Activated CD8-positive, alpha-beta memory T cell treated with anti-CD3 and anti-CD28 coated beads, Interleukin-2, amount 10 ng/mL, durations not matched to agents 7 days and 5 days (primary cell): ENCODE measurements at regions not wholly inside any gene's neighbourhood (a gene's known extent, or its start where the extent isn't known, plus 50 kb on each side); places are given as distances from the start of the nearest gene placed in this dataset.

Experiments used
- ATAC-seq: fragments of 150-1000 bp; cut with Tn5 transposase; one replicate; pipeline ENCODE4 v1.10.0; 2021; ENCODE audit warnings: moderate library complexity
- CTCF ChIA-PET: fragments of 350-600 bp; sonication (Branson Sonifier 250); formaldehyde crosslinking; loops from one replicate; lab custom pipeline; 2021; ENCODE audit warnings: antibody characterized with exemption; lab: Charles Lee
- DNase-seq: peaks from one replicate; pipeline ENCODE4 v3.0.0-alpha.2; 2020
- H3K27ac Mint-ChIP-seq: one replicate; pipeline ENCODE4 v1.8.0; 2021; ENCODE audit warnings: mild to moderate bottlenecking, mixed read lengths
- H3K27me3 Mint-ChIP-seq: one replicate; pipeline ENCODE4 v1.8.0; 2021; ENCODE audit warnings: mixed read lengths
- H3K36me3 Mint-ChIP-seq: one replicate; pipeline ENCODE4 v1.8.0; 2021; ENCODE audit warnings: mild to moderate bottlenecking, mixed read lengths
- H3K4me1 Mint-ChIP-seq: one replicate; pipeline ENCODE4 v1.8.0; 2021; ENCODE audit warnings: mixed read lengths
- H3K4me3 Mint-ChIP-seq: one replicate; pipeline ENCODE4 v1.8.0; 2021; ENCODE audit warnings: mild to moderate bottlenecking, moderate library complexity, mixed read lengths
- H3K9me3 Mint-ChIP-seq: one replicate; pipeline ENCODE4 v1.8.0; 2022; ENCODE audit warnings: low read depth, mixed read lengths

DNA sequence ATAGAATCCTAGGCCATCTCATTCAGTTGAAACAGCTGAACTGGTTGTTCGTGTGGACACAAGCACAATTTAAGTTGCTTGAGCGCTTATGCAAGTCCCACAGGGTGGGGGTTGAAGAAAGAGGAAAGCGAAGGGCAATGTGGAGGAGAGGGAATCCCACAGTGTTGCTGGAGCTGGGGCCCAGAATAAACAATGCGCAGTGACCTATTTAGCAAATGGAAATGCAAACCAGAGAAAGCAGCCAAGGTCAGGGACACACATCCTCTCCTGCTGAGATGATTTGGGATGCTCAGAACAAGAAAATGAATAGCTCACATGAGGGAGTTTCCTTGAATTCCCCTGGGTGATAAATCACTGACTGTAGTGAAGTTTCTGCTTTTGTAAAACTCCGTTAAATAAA lies 838.3 kb downstream of the TLE4 start:
- CTCF ChIA-PET = no interaction called here
- DNase-seq (no peak), ATAC-seq (no peak)
- no peak overlapping the region for H3K4me3 Mint-ChIP-seq
- H3K9me3 Mint-ChIP-seq = peaks cover 6% of the 10 kb centered on the region
- H3K27me3 Mint-ChIP-seq = no peaks in the 10 kb centered on the region
- no peaks in the 10 kb centered on the region for H3K36me3 Mint-ChIP-seq
- no peak overlapping the region for H3K27ac Mint-ChIP-seq
- no peaks in the 10 kb centered on the region for H3K4me1 Mint-ChIP-seq

DNA sequence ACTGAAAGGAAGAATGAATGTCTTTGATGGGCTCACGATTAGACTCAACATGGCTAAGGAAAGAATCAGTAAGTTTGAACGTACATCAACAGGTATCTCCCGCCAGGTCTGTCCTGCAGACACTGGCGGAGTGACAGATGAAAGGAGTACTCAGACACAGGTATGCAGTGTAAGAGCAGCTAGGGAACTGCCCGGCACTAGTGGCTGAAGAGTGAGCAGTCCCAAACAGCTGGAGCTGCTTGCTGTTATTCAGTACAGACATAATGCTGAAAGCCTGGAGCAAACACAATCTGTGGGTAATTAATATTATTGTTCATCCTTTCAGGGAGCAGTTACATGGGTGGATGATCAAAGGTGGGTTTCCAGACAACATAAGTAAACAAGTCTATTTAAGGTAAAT lies 835.5 kb downstream of the TLE4 start:
- CTCF ChIA-PET = no interaction called here
- no peak for DNase-seq
- Mint-ChIP-seq H3K36me3 (no peaks in the 10 kb centered on the region), H3K9me3 (peaks cover 13% of the 10 kb centered on the region), H3K27ac (no peak overlapping the region), H3K4me3 (no peak overlapping the region), H3K4me1 (no peaks in the 10 kb centered on the region), H3K27me3 (no peaks in the 10 kb centered on the region)
- ATAC-seq = no peak

DNA sequence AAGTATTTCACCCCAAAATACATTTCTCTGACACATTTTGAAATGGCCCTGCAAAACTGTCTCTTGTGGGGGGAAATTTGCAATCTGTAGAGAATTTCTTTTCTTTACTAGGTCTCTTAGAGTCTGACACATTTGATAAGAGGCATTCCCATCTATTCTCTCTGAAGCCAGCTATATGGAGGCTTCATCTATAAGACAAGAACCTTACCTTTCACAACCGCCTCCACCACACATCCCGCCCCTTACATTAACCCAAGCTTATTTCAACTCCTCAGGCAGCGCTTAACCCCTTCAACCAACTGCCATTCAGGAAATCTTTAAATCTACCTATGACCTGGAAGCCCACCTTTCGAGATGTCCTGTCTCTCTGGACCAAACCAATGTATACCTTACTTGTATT lies 829.5 kb downstream of the TLE4 start:
- no peak for ATAC-seq
- Mint-ChIP-seq H3K4me1 (no peaks in the 10 kb centered on the region), H3K4me3 (no peak overlapping the region), H3K27me3 (no peaks in the 10 kb centered on the region), H3K9me3 (peaks cover 13% of the 10 kb centered on the region), H3K36me3 (no peaks in the 10 kb centered on the region), H3K27ac (no peak overlapping the region)
- CTCF ChIA-PET = no interaction called here
- no peak for DNase-seq

DNA sequence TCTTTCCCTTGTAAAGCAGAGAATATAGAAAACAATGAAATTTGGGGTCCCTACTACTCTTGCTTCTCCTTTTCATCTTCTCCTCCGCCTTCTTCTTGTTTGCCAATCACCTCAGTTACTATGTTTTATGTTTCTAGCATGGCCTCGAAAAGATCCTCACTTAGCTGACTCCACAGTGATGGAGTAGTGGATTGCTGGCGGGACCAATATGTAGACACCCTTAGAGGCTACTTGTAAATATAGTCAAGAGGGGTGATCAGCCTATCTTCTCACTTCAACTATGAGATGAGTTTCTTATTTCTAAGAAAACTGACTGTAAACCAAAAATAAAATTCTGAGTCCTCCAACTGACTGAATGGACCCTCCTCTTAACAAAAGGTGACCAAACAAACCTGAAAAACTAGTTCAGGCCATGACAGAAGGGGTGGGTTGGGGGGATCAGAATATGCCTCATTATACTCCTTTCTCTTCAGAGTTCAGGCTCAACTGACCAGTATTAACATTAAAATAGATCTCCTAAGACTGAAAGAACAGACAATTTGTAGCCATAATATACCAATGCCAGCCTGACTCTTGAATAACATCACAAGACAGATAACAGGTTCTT lies 829.0 kb downstream of the TLE4 start:
- ATAC-seq (no peak), DNase-seq (no peak)
- Mint-ChIP-seq H3K36me3 (no peaks in the 10 kb centered on the region), H3K4me3 (no peak overlapping the region), H3K4me1 (no peaks in the 10 kb centered on the region), H3K27me3 (no peaks in the 10 kb centered on the region), H3K9me3 (peaks cover 13% of the 10 kb centered on the region), H3K27ac (no peak overlapping the region)
- CTCF ChIA-PET = no interaction called here

DNA sequence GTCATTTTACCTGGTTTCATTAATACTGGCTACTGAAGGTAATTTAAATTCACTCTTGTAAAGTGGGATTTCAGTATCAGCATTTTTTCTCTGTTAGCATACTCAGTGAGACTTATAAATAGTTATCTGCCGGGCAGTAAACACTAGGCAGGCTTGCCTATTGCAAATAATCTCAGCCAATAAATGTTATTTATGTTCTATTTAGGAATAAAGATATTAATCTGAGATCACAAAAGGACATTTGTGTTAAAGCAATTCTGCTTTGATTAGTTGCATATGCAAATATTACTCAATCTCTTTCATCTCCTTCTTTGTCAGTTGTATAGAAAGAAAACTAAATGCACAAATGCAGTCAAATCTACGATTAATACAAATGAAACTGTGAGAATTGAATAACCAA lies 827.8 kb downstream of the TLE4 start:
- no peak for DNase-seq
- ATAC-seq = no peak
- H3K4me1 Mint-ChIP-seq = no peaks in the 10 kb centered on the region
- H3K4me3 Mint-ChIP-seq = no peak overlapping the region
- no peak overlapping the region for H3K27ac Mint-ChIP-seq
- no peaks in the 10 kb centered on the region for H3K27me3 Mint-ChIP-seq
- CTCF ChIA-PET = no interaction called here
- H3K36me3 Mint-ChIP-seq = no peaks in the 10 kb centered on the region
- H3K9me3 Mint-ChIP-seq = peaks cover 4% of the 10 kb centered on the region

DNA sequence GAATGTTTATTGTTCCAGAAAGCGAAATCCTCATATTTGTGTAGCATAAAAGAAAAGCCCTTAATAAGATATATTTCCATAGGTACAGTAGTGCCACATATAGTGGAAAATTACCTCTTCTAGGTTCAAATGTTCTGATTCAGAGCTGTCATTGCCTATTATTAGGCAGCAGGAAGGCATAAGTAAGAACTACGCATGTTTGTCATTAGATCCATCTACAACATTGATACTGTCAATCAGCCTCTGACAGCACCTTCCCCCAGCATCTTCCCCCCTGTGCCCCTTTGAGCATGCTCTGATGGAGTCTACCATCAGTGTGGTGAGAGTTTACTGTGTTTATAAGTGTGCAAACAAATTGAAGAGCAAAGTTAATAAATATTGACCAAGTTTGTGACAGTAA lies 816.1 kb downstream of the TLE4 start:
- ATAC-seq = no peak
- no peak overlapping the region for H3K4me3 Mint-ChIP-seq
- no peak for DNase-seq
- CTCF ChIA-PET = no interaction called here
- H3K36me3 Mint-ChIP-seq = no peaks in the 10 kb centered on the region
- peaks cover 4% of the 10 kb centered on the region for H3K9me3 Mint-ChIP-seq
- no peak overlapping the region for H3K27ac Mint-ChIP-seq
- H3K27me3 Mint-ChIP-seq = no peaks in the 10 kb centered on the region
- H3K4me1 Mint-ChIP-seq = no peaks in the 10 kb centered on the region

DNA sequence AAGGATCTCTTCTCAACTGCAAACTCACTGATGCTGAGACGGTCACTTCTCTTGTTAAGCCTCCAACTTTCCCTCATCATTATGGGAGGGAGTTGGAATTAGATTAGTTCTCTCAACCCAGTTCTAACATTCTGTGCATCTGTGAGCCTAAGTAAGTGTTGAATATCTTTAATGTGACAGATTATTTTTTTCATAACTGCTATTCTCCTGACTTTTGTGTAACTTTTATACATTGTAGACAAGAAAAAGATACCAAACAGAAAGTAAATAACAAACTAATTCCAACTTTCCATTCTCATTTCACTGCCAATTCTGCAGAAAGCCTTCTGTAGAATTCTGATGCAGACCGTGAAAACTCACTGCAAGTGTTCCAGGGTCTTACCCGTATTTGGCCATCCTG lies 813.5 kb downstream of the TLE4 start:
- DNase-seq (no peak), ATAC-seq (no peak)
- Mint-ChIP-seq H3K27ac (no peak overlapping the region), H3K36me3 (no peaks in the 10 kb centered on the region), H3K4me1 (no peaks in the 10 kb centered on the region), H3K27me3 (no peaks in the 10 kb centered on the region), H3K9me3 (no peaks in the 10 kb centered on the region), H3K4me3 (no peak overlapping the region)
- CTCF ChIA-PET = no interaction called here

DNA sequence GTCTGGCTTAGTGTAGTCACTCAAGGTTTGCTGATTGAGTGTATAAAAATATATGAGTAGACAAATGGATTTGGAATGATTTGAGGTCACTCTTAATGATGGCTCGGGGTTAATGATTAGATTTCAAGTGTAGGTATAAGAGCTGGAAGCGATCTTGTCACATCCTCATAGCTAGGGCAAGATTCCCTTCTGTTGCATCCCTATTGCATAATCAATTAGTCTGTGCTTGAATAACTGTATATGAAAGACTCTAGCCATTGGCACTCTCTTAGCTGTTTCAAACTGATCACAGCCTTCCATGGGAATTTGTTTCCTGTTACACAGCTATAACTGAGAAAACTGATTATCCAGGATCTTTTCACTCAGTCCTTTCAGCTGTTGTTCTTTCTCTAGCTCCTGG lies 811.6 kb downstream of the TLE4 start:
- DNase-seq (no peak), ATAC-seq (no peak)
- no peak overlapping the region for H3K27ac Mint-ChIP-seq
- CTCF ChIA-PET = no interaction called here
- no peaks in the 10 kb centered on the region for H3K36me3 Mint-ChIP-seq
- no peaks in the 10 kb centered on the region for H3K4me1 Mint-ChIP-seq
- no peak overlapping the region for H3K4me3 Mint-ChIP-seq
- peaks cover 2% of the 10 kb centered on the region for H3K9me3 Mint-ChIP-seq
- no peaks in the 10 kb centered on the region for H3K27me3 Mint-ChIP-seq

DNA sequence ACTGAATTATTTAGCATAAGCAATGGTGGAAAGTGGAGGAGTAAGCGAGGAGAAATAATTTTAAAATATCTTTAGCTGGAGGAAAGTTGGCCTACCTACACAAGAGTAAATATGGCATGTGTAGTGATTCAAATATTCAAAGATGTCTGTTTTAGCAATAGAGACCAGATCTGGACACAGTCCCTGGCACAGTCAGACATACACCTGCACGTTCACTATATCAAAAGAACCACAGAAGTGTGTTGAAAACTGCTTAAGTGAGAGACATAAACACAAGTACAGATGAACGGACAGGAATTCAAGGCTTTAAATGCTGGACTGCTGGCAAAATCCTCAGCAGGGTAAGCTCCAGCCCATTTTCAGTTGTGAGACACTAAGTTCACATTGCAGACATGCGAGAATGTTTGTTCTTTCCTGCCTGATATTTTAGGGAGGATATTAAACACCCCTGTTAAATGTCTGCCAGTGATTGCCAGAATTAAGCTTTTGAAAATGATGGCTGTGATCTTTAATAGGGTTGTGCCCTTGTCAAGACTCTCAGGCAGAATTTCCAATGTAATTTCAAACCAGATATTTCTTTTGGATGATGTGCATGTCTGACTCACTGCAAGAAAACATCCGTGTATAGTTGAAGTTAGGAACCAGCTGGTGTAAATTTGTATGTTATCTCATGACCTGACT lies 810.6 kb downstream of the TLE4 start:
- Mint-ChIP-seq H3K27me3 (no peaks in the 10 kb centered on the region), H3K27ac (no peak overlapping the region), H3K4me1 (no peaks in the 10 kb centered on the region), H3K36me3 (no peaks in the 10 kb centered on the region), H3K4me3 (no peak overlapping the region), H3K9me3 (peaks cover 2% of the 10 kb centered on the region)
- ATAC-seq (no peak), DNase-seq (no peak)
- CTCF ChIA-PET = no interaction called here

DNA sequence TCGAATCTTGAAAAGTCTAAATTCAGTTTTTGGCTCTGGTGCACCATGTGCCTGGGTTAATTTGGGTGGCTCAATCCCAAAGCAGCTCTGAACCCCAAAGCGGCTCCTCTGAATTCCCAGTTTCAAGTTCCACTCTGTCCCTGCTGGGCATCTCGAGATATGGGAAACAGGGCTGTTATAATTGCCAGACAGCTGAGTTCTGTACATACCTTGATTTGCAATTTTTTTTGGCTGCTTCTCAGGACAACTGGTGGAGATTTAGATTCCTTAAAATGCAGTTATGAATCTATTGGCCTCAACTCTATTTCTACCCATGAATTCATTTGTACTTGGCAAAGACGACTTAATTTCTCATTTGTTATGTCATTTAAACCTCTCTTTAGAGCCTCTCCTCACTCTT lies 808.5 kb downstream of the TLE4 start:
- H3K27ac Mint-ChIP-seq = no peak overlapping the region
- H3K9me3 Mint-ChIP-seq = peaks cover 2% of the 10 kb centered on the region
- CTCF ChIA-PET = no interaction called here
- no peak for ATAC-seq
- DNase-seq = no peak
- no peaks in the 10 kb centered on the region for H3K36me3 Mint-ChIP-seq
- H3K27me3 Mint-ChIP-seq = no peaks in the 10 kb centered on the region
- H3K4me3 Mint-ChIP-seq = no peak overlapping the region
- no peaks in the 10 kb centered on the region for H3K4me1 Mint-ChIP-seq

DNA sequence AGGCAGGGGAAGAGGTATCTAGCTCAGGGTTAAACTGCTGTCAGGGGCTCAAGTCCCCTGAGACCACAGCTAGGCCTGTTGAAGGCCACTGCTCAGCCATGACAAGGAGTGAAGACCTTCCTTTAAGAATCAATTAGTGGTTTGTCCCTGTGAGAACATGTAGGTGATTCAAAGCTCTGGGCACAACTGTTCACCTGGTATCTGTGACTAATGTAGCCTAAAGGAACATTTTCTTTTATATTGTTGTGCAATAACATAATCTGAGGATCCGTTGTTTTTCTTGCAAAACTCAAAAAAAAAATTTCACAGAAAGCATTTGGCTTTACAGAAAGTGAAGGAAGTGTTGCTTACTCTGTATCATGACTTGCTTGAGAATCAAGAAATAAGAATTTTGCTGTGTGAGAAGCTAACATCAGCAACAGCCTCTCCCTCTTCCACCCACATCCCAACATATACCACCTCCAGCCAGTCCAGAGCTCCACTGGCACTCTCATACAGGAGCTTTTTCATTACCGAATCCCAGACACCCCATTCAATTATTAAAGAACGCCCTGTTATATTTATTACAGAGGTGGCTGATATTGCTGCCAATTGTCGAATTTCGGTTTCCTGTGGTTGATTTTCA lies 807.0 kb downstream of the TLE4 start:
- DNase-seq (no peak), ATAC-seq (no peak)
- H3K27me3 Mint-ChIP-seq = no peaks in the 10 kb centered on the region
- H3K36me3 Mint-ChIP-seq = no peaks in the 10 kb centered on the region
- no peak overlapping the region for H3K27ac Mint-ChIP-seq
- CTCF ChIA-PET = no interaction called here
- no peak overlapping the region for H3K4me3 Mint-ChIP-seq
- no peaks in the 10 kb centered on the region for H3K4me1 Mint-ChIP-seq
- H3K9me3 Mint-ChIP-seq = peaks cover 2% of the 10 kb centered on the region

DNA sequence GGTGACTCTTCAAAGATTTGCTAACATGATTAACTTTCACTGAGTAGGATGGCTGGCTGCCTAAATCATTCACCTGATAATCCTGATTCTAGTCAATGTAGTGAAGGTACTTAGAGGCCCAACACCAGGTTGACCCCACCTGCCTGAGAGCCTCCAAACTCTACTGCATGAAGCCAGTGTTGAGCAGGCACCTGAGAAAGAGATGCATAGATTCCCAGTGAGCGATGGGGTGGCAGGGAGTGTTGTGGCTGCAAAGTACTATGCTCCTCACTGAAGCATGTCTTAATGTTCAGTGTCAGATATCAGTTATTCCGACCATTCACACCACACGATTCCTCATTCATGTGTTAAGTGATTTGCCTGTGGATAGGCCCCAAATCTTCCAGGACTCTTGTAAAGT lies 804.4 kb downstream of the TLE4 start:
- CTCF ChIA-PET = no interaction called here
- DNase-seq (no peak), ATAC-seq (no peak)
- no peak overlapping the region for H3K27ac Mint-ChIP-seq
- H3K9me3 Mint-ChIP-seq = peaks cover 2% of the 10 kb centered on the region
- no peaks in the 10 kb centered on the region for H3K27me3 Mint-ChIP-seq
- no peaks in the 10 kb centered on the region for H3K4me1 Mint-ChIP-seq
- H3K4me3 Mint-ChIP-seq = no peak overlapping the region
- H3K36me3 Mint-ChIP-seq = no peaks in the 10 kb centered on the region

DNA sequence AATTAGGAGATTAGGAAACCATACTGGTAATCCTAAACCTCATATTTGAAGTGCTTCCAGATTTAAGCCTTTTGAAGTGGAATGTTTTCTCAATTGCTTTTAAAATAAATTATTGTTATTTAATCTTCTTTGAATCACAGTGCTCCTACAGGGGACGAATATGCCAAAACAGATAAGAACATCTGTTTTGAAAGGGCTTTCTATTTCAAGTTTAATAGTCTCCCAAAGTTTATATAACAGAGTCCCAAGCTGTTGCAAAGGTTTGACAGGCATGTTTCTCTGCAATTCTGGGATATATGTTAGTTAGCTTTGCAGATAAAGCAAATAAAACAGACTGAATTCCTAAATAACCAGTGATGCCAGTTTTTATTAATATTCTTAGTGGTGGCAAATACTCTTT lies 803.7 kb downstream of the TLE4 start:
- Mint-ChIP-seq H3K9me3 (peaks cover 2% of the 10 kb centered on the region), H3K4me3 (no peak overlapping the region), H3K27me3 (no peaks in the 10 kb centered on the region), H3K27ac (no peak overlapping the region), H3K36me3 (no peaks in the 10 kb centered on the region), H3K4me1 (no peaks in the 10 kb centered on the region)
- CTCF ChIA-PET = no interaction called here
- no peak for DNase-seq
- ATAC-seq = no peak

DNA sequence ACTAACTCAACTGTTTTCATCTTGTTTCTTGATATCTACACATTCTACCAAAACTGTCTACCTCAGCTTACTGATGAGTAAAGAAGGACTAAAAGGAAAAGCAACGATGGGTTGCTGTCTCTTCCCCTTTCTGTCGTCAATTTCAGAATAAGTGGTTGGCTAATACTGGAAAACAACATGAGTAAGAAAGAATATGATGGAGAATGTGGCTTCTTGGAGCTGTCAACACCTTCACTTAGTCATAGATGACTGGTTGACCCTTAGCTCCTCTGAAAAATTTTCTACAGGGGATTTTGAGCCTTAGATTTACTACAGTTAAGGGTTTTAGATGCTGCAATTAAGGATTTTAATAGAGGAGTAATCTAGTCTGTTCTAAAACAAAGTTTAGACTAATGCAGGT lies 797.9 kb downstream of the TLE4 start:
- H3K27me3 Mint-ChIP-seq = no peaks in the 10 kb centered on the region
- ATAC-seq = no peak

More for the DNA sequence above, 797.9 kb downstream of the TLE4 start:
- Mint-ChIP-seq H3K4me3 (no peak overlapping the region), H3K36me3 (no peaks in the 10 kb centered on the region), H3K9me3 (peaks cover 3% of the 10 kb centered on the region), H3K27ac (no peak overlapping the region), H3K4me1 (no peaks in the 10 kb centered on the region)
- CTCF ChIA-PET = no interaction called here
- no peak for DNase-seq
